HG03378 (cell line): ENCODE measurements at regions not wholly inside any gene's neighbourhood (a gene's known extent, or its start where the extent isn't known, plus 50 kb on each side); places are given as distances from the start of the nearest gene placed in this dataset.
"Not testable (repeated sequence)": the region's sequence is repeated elsewhere in the genome, so short reads cannot be mapped to it uniquely, and the experiment has no call there.

Experiments
- ATAC-seq: cut with Tn5 transposase; IDR thresholded peaks from one replicate; pipeline ENCODE4 v1.9.1; 2021; ENCODE audit warnings: mild to moderate bottlenecking, moderate library complexity; ENCODE audit not compliant: unreplicated experiment

DNA sequence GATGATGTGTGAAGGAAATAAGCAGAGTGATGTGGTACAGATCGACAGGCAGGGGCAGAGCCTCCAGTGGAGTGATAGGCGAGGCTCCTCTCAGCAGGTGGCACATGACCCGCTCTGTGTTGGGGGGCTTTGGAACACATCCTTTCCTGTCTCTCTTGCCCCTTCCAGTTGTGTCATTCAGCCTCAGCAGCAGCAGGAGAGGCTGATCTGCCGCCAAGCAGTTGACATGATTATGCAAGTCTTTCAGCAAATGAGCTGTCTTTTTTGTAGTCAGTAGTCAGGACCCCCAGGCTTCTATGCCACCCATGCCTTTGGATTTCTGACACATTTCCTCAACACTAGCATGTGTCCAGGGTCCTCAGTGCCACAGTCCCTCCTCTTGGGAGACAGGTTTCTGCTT is 307.1 kb upstream of the C1orf174 start:
- no peak for ATAC-seq

- ATAC-seq = no peak
These were observed 308.0 kb upstream of the C1orf174 start for GRCh38 chr1:4207842-4208692.

- no peak for ATAC-seq
These were observed 310.0 kb upstream of the C1orf174 start for GRCh38 chr1:4210043-4210442.

GRCh38 chr1:4212796-4213195 is 312.7 kb upstream of the C1orf174 start:
- no peak for ATAC-seq

- no peak for ATAC-seq
These were observed 313.4 kb upstream of the C1orf174 start for GRCh38 chr1:4213366-4213973.

DNA sequence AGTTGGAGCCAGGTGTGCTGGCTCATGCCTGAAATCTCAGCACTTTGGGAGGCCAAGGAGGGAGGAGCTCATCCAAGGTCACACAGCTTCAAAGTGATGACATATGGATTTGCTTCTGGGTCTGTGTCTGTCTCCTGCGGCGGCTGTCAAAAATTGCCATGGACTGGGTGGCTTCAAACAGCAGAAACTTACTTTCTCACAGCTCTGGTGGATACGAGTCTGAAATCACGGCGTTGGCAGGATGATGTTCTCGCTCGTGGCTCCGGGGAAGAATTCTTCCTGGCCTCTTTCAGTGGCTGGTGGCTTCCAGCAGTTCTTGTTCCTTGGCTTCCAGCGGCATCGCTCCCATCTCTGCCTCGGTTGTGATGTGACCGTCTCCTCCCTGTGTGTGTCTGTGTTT is 314.8 kb upstream of the C1orf174 start:
- ATAC-seq = no peak

GRCh38 chr1:4215391-4215790 is 315.3 kb upstream of the C1orf174 start:
- ATAC-seq = no peak

- ATAC-seq = no peak
These were observed 316.2 kb upstream of the C1orf174 start for GRCh38 chr1:4216231-4216630.

DNA sequence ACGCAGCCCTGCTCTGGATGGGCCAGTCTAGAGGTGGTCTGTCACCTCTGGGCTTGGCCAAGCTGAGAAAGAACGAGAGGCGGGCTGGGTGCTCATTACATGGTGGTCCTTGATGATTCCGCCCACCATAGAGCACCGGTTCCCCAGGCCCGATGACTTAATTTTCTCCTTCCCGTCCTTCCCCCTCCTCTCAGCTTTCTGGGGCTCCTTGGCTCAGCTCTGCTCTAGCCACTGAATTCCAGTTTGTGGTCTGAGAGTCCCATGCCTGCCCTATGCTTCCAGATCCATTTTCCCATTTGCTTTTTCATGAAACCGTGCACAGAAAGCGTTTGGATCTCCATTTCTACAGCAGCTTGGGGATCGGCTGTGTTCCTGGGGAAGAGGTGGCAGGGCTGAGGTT is 318.5 kb upstream of the C1orf174 start:
- ATAC-seq = no peak

- ATAC-seq = no peak
These were observed 319.0 kb upstream of the C1orf174 start for GRCh38 chr1:4219111-4219510.

DNA sequence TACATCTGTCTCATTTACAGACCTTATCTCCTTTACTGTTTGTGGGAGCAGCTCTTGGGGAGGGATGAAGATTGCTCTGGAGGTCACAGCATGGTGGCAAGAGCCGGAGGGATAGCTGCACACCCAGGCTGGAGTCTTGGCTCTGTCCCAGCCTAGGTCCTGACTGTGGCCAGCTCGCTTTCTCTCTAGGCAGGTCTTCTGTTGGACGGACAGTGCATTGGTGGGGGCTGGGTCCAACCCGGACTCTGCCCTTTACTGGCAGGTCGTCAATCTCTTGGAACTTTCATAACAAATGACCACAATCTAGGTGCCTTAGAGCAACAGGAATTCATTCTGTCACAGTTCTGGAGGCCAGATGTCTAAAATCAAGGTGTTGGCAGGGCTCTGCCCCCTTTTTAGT is 319.8 kb upstream of the C1orf174 start:
- ATAC-seq = no peak

GRCh38 chr1:4220362-4220761 is 320.3 kb upstream of the C1orf174 start:
- no peak for ATAC-seq

- no peak for ATAC-seq
These were observed 321.0 kb upstream of the C1orf174 start for GRCh38 chr1:4221107-4221506.

- ATAC-seq = no peak
These were observed 324.8 kb upstream of the C1orf174 start for GRCh38 chr1:4224684-4225467.

DNA sequence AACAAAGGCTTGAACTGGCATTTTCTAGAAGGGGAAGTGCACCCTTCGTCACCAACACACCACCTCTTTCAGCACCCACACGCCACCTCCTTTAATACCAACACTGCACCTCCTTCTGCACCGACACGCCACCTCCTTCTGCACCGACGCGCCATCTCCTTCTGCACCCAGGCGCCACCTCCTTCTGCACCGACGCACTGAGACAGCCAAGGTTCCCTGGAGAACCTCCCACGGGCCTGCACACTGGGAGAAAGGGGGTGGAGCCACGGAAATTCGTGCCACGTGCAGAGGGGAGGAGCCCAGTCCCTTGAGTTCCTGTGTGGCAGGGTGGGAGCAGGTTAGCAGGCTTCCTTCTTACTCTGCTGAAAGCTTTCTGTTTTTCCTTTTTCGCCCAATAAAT is 327.9 kb upstream of the C1orf174 start:
- ATAC-seq = no peak

GRCh38 chr1:4253935-4254334 is 353.9 kb upstream of the C1orf174 start:
- ATAC-seq = no peak

- no peak for ATAC-seq
These were observed 356.3 kb upstream of the C1orf174 start for GRCh38 chr1:4256351-4256750.

- ATAC-seq = not testable (repeated sequence)
These were observed 358.2 kb upstream of the C1orf174 start for GRCh38 chr1:4258146-4258777.

GRCh38 chr1:4261327-4261726 is 361.3 kb upstream of the C1orf174 start:
- ATAC-seq = no peak

- no peak for ATAC-seq
These were observed 362.6 kb upstream of the C1orf174 start for GRCh38 chr1:4262665-4263064.

GRCh38 chr1:4263699-4264098 is 363.6 kb upstream of the C1orf174 start:
- ATAC-seq = no peak
